ENCODE measurements at regions not wholly inside any gene's neighbourhood (a gene's known extent, or its start where the extent isn't known, plus 50 kb on each side); places are given as distances from the start of the nearest gene placed in this dataset.

GRCh38 chr20:48015943-48016723, 230.9 kb upstream of the SULF2 start:
- intact Hi-C loops (cut with DNase I; ENCODE audit: low total_unique reads), result no loop called here

GRCh38 chr20:48015141-48015910, 230.0 kb upstream of the SULF2 start:
- H3K27me3 ChIP-seq, result no peaks in the 10 kb centered on the region
- intact Hi-C loops (cut with DNase I; ENCODE audit: low total_unique reads), result no loop called here
- H3K4me3 ChIP-seq, result no peak overlapping the region
- no peaks in the 10 kb centered on the region for H3K4me1 ChIP-seq
- DNase-seq, result no peak
- H3K36me3 ChIP-seq, result no peaks in the 10 kb centered on the region
- H3K27ac ChIP-seq, result no peak overlapping the region
- TF ChIP-seq POLR2A (IDR thresholded peaks at IDR 0.05) (no peak), CTCF (IDR thresholded peaks at IDR 0.05) (no peak)
- H3K9me3 ChIP-seq, result peaks cover 0 to 7% of the 10 kb centered on the region in 2 donors

More at GRCh38 chr20:48015943-48016723, 230.9 kb upstream of the SULF2 start:
- Histone ChIP-seq H3K27me3 (no peaks in the 10 kb centered on the region), H3K4me3 (no peak overlapping the region), H3K36me3 (no peaks in the 10 kb centered on the region), H3K4me1 (no peaks in the 10 kb centered on the region), H3K27ac (no peak overlapping the region), H3K9me3 (peaks cover 0 to 7% of the 10 kb centered on the region in 2 donors)
- TF ChIP-seq POLR2A (IDR thresholded peaks at IDR 0.05) (no peak), CTCF (IDR thresholded peaks at IDR 0.05) (no peak)
- no peak for DNase-seq

- no peak overlapping the region for H3K4me3 ChIP-seq
- no peaks in the 10 kb centered on the region for H3K36me3 ChIP-seq
- H3K27me3 ChIP-seq, result no peaks in the 10 kb centered on the region
- H3K4me1 ChIP-seq, result no peaks in the 10 kb centered on the region
- TF ChIP-seq CTCF (IDR thresholded peaks at IDR 0.05) (no peak), POLR2A (IDR thresholded peaks at IDR 0.05) (no peak)
- no peak overlapping the region for H3K27ac ChIP-seq
- intact Hi-C loops (cut with DNase I; ENCODE audit: low total_unique reads), result no loop called here
- DNase-seq, result no peak
- H3K9me3 ChIP-seq, result peaks cover 0 to 7% of the 10 kb centered on the region in 2 donors
Observed at GRCh38 chr20:48012401-48012974, 227.2 kb upstream of the SULF2 start.

- H3K27me3 ChIP-seq, result no peaks in the 10 kb centered on the region
- H3K4me3 ChIP-seq, result no peak overlapping the region
- peaks cover 0 to 7% of the 10 kb centered on the region in 2 donors for H3K9me3 ChIP-seq
- DNase-seq, result no peak
- no peaks in the 10 kb centered on the region for H3K36me3 ChIP-seq
- intact Hi-C loops (cut with DNase I; ENCODE audit: low total_unique reads), result no loop called here
- no peak for TF ChIP-seq POLR2A (IDR thresholded peaks at IDR 0.05)
- TF ChIP-seq CTCF (IDR thresholded peaks at IDR 0.05), result no peak
- no peaks in the 10 kb centered on the region for H3K4me1 ChIP-seq
- no peak overlapping the region for H3K27ac ChIP-seq
Observed at GRCh38 chr20:48011025-48011424, 225.7 kb upstream of the SULF2 start.

- intact Hi-C loops (cut with DNase I; ENCODE audit: low total_unique reads), result no loop called here
- no peaks in the 10 kb centered on the region for H3K36me3 ChIP-seq
- no peak for TF ChIP-seq CTCF (IDR thresholded peaks at IDR 0.05)
- no peak for TF ChIP-seq POLR2A (IDR thresholded peaks at IDR 0.05)
- H3K27me3 ChIP-seq, result no peaks in the 10 kb centered on the region
- no peaks in the 10 kb centered on the region for H3K4me1 ChIP-seq
- DNase-seq, result no peak
- peaks cover 0 to 7% of the 10 kb centered on the region in 2 donors for H3K9me3 ChIP-seq
- H3K27ac ChIP-seq, result no peak overlapping the region
- H3K4me3 ChIP-seq, result no peak overlapping the region
Observed at GRCh38 chr20:48010623-48011022, 225.3 kb upstream of the SULF2 start.
